Ectodermal cell (in vitro differentiated cells): ENCODE measurements at regions not wholly inside any gene's neighbourhood (a gene's known extent, or its start where the extent isn't known, plus 50 kb on each side); places are given as distances from the start of the nearest gene placed in this dataset.
A peak's percentile ranks its signal among the peaks of the same experiment; 100 is the strongest.
"Not testable (repeated sequence)": the region's sequence is repeated elsewhere in the genome, so short reads cannot be mapped to it uniquely, and the experiment has no call there.

Experiments
- H3K27ac ChIP-seq: 2 replicates; pipeline ENCODE4 v1.7.0; 2013; ENCODE audit warnings: mild to moderate bottlenecking, low read depth, low read length; ENCODE audit not compliant: insufficient read depth, poor library complexity, severe bottlenecking
- H3K27me3 ChIP-seq: 2 replicates; pipeline ENCODE4 v1.7.0; 2013; ENCODE audit warnings: mild to moderate bottlenecking, low read length; ENCODE audit not compliant: insufficient read depth, control insufficient read depth, poor library complexity, severe bottlenecking
- H3K36me3 ChIP-seq: one replicate; pipeline ENCODE4 v1.7.0; 2013; ENCODE audit warnings: low read length; ENCODE audit not compliant: control insufficient read depth, insufficient read depth
- H3K4me1 ChIP-seq: one replicate; pipeline ENCODE4 v1.7.0; 2013; ENCODE audit warnings: low read length; ENCODE audit not compliant: control insufficient read depth, insufficient read depth
- H3K4me3 ChIP-seq: 2 replicates; pipeline ENCODE4 v1.7.0; 2013; ENCODE audit warnings: low read depth, low read length, control low read depth; ENCODE audit not compliant: insufficient read depth
- H3K9me3 ChIP-seq: 2 replicates; pipeline ENCODE4 v1.7.0; 2013; ENCODE audit warnings: mild to moderate bottlenecking, low read length, moderate library complexity; ENCODE audit not compliant: control insufficient read depth
- WGBS, 2 experiments: methylation state at CpG; one replicate each; pipeline ENCODE4 v1.1.7; 2013; ENCODE audit warnings: missing lambda C conversion rate in 2 of 2; 5-methylcytosine and 5-hydroxymethylcytosine counted together

DNA sequence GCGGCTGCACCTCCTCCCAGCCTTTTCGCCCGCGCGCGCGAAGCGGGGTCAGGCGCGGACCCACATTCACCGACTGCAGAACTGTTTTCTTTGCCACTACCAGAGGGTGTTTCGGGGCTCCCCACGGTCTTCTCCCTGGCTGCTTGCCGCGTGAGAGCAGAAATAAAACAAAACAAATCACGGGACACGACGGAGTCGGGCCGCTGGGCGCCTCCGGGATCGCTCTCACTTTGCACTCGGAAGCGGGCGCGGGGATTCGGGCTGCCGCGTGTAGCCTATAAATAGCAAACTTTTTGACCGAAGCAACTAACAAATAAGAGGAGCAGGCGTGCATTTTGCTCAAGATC, 412.3 kb upstream of the ESRRG start:
- 0 to 1% methylated on average over 32 of the region's 32 CpGs for WGBS, 2 experiments
- H3K4me3 ChIP-seq, result peak overlapping the region; percentile 41
- no peaks in the 10 kb centered on the region for H3K9me3 ChIP-seq
- no peaks in the 10 kb centered on the region for H3K36me3 ChIP-seq
- peaks cover 28% of the 10 kb centered on the region for H3K4me1 ChIP-seq
- H3K27ac ChIP-seq, result no peak overlapping the region
- H3K27me3 ChIP-seq, result peaks cover 99% of the 10 kb centered on the region

DNA sequence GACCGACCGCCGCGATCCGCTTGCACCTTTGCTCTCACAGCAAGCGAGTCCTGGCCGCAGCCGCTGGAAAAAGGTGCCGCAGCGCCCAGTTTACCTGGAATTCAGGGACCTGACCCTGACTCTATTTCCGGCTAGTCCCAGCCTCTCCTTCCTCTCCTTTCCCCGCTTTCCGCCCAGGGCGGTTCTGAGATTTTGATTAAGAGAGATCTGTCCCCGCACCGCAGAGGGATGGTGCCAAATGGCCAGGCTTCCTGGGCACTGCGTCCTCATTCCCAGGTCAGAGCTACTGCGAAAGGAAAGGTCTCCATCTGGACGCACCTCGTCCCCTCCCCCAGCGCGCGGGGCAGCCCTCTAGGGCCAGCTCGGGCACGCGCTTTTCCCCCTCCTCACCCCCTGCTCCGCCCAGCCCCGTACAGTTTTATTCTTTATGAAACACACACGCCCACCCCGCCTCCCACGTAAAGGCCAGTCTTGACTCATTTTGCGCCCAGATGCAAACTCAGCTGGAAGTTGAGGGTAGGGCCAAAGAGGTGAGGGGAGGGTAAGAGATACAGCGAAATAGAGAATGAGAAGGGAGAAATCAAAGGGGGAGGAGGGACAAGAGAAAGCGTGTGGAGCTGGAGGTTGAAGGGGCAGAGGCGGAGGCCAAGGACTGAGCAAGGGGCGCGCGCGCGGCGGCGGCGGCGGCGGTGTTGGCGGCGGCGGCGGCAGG, 411.8 kb upstream of the ESRRG start:
- Histone ChIP-seq H3K36me3 (no peaks in the 10 kb centered on the region), H3K9me3 (no peaks in the 10 kb centered on the region), H3K27ac (no peak overlapping the region), H3K4me3 (peak overlapping the region; percentile 41), H3K4me1 (peaks cover 28% of the 10 kb centered on the region), H3K27me3 (peaks cover 94% of the 10 kb centered on the region)
- 0% methylated on average over 47 to 49 of the region's 49 CpGs for WGBS, 2 experiments

DNA sequence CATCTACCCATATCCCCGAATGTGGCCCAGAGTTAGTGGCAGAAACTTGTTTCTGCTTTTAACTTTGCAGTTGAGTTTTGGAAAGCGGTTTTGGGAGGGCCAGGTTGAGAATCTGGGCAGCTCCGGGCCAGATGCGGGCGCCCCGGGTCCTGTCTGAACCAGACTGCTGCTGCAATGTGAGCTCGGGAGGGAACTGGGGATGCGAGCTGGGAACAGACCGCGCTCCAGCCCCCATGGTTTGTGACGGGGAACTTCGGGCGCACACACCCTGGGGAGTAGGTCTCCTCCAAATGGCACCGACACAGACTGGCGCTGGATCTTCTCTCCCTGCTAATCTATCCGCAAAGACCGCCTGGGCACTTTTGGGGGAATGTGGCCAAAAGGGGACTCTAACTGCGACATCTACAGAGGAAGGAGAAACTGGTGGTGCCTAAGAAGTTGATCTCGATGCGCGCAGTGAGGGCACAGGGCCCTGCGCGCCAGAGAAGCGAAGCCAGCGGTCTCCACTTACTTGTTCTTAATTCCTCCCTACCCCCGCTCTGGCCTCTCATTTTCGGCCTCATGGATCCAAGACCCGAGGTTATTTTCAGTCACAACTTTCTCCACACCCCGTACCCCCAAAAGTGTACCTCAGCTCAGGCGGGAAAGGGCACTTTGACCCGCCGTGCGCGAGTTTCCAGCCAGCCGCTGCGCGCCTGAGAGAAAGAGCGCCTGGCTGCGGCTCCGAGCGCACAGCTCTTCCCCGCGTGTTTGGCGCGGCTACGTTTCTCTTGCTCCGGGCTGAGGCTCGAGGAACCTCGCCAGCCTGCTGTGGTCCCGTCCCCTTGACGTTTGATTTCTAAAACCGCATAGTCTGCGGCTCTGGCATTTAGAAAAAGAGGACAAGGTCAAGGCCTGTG, 411.0 kb upstream of the ESRRG start:
- Histone ChIP-seq H3K27ac (no peak overlapping the region), H3K36me3 (no peaks in the 10 kb centered on the region), H3K4me1 (peaks cover 28% of the 10 kb centered on the region), H3K9me3 (no peaks in the 10 kb centered on the region), H3K27me3 (peaks cover 86% of the 10 kb centered on the region), H3K4me3 (peak overlapping the region; percentile 41)
- 2 to 3% methylated on average over 53 of the region's 53 CpGs for WGBS, 2 experiments

DNA sequence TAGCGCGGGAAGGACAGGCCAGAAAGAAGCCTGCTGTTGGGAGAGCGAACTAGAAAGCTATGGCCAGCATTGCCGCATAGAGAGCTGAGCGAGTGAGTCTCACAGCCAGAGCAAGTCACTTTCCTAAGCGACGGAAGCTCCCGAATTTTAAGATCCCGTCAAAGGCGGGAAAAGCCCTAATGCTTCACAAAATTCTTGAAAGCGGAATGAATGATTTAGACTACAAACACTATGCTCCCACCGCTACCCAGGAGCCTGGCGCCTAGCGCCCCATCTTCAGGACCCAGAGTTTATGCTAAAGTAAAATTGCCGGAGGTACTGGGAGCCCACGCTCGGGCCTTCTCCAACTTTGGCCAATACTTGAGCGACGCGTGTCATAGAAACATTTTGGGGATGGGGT, 409.9 kb upstream of the ESRRG start:
- WGBS, 2 experiments, result 79 to 83% methylated on average over 20 of the region's 20 CpGs
- H3K27me3 ChIP-seq, result peaks cover 75% of the 10 kb centered on the region

GRCh38 chr1:217123340-217123739, 400.1 kb upstream of the ESRRG start:
- not testable (repeated sequence) for H3K9me3 ChIP-seq, H3K27ac ChIP-seq, H3K4me3 ChIP-seq, H3K36me3 ChIP-seq, H3K27me3 ChIP-seq, H3K4me1 ChIP-seq
- WGBS, 2 experiments, result 100% methylated on average over 1 of the region's 1 CpG; no CpG with 5 or more reads in 1 of the 2 experiments

More for the DNA sequence above, 409.9 kb upstream of the ESRRG start:
- Histone ChIP-seq H3K9me3 (no peaks in the 10 kb centered on the region), H3K4me3 (no peak overlapping the region), H3K36me3 (no peaks in the 10 kb centered on the region), H3K4me1 (peaks cover 25% of the 10 kb centered on the region), H3K27ac (no peak overlapping the region)

- Histone ChIP-seq H3K4me1 (no peaks in the 10 kb centered on the region), H3K9me3 (no peaks in the 10 kb centered on the region), H3K36me3 (no peaks in the 10 kb centered on the region), H3K27me3 (no peaks in the 10 kb centered on the region), H3K27ac (no peak overlapping the region), H3K4me3 (no peak overlapping the region)
Observed at GRCh38 chr1:217117973-217118465, 394.8 kb upstream of the ESRRG start.

DNA sequence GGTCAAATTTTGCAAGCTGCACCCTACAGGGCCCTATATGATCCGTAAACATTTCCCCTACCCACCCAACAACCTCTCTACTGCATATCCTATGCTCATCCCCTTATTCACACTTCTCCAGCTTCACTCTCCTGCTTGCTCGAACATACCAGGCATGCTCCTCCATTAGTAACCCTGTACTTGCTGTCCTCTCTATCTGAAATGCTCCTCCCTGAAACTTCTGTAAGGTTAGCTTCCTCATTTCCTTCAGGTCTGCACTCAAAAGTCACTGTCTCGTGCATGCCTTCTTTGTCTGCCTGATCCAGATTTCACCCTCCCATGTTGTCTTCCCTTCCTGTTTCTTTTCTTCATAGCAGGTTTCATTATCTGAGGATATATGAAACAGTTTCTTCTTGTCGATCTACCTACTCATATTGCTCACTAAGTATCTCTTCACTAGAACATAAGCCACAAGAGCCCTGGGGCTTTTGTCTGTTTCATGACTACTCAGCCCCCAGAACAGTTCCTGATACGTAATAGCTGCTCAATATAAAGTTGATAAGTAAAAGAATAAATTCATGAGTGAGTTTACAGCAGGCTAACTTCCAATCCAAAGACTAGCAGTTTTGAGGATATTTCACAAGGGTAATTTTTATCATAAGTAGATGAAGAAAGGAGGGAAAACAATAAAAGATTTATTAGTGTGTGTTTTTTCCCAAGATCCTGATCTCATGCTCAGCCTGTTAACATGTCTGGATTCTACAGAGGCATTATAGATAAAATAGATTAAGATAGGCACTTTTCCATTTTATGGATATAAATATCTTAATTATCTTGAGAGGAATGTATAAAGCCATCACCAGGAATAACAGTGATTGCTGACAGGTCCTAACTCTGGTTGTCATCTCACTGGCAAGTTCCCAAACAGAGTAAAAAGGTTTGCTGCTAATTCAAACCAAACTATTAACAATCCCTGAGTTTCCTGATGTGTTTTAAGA, 392.5 kb upstream of the ESRRG start:
- H3K9me3 ChIP-seq, result no peaks in the 10 kb centered on the region
- H3K4me1 ChIP-seq, result no peaks in the 10 kb centered on the region
- H3K27ac ChIP-seq, result no peak overlapping the region
- H3K27me3 ChIP-seq, result no peaks in the 10 kb centered on the region
- no peaks in the 10 kb centered on the region for H3K36me3 ChIP-seq
- no peak overlapping the region for H3K4me3 ChIP-seq
- WGBS, 2 experiments, result 89 to 92% methylated on average over 5 of the region's 5 CpGs

GRCh38 chr1:217109928-217110327, 386.7 kb upstream of the ESRRG start:
- 83 to 88% methylated on average over 1 of the region's 1 CpG for WGBS, 2 experiments
- no peaks in the 10 kb centered on the region for H3K9me3 ChIP-seq
- H3K27me3 ChIP-seq, result no peaks in the 10 kb centered on the region
- H3K27ac ChIP-seq, result no peak overlapping the region
- H3K4me1 ChIP-seq, result no peaks in the 10 kb centered on the region
- no peak overlapping the region for H3K4me3 ChIP-seq
- H3K36me3 ChIP-seq, result no peaks in the 10 kb centered on the region

GRCh38 chr1:217106231-217106901, 383.1 kb upstream of the ESRRG start:
- no peaks in the 10 kb centered on the region for H3K9me3 ChIP-seq
- H3K27ac ChIP-seq, result no peak overlapping the region
- no peaks in the 10 kb centered on the region for H3K4me1 ChIP-seq
- no peaks in the 10 kb centered on the region for H3K36me3 ChIP-seq
- no peak overlapping the region for H3K4me3 ChIP-seq
- no peaks in the 10 kb centered on the region for H3K27me3 ChIP-seq
- 74 to 75% methylated on average over 8 of the region's 8 CpGs for WGBS, 2 experiments
